HCT116 (cell line): ENCODE measurements at regions not wholly inside any gene's neighbourhood (a gene's known extent, or its start where the extent isn't known, plus 50 kb on each side); places are given as distances from the start of the nearest gene placed in this dataset.

Experiments used
- ATAC-seq: fragments of 200-7000 bp; cut with Tn5 transposase; 2 replicates; pipeline ENCODE4 v1.9.1; 2020; ENCODE audit warnings: mild to moderate bottlenecking, moderate library complexity
- BruUV-seq: library from RNA; stranded (reverse); fragments of 400-500 nt; replicated peaks from 2 replicates; lab custom pipeline; 2021; lab: Mats Ljungman, UMichigan
- CTCF ChIA-PET: fragments of 300-600 bp; sonication (Branson Sonifier 250); formaldehyde crosslinking; loops from one replicate; lab custom pipeline; 2021; ENCODE audit warnings: antibody characterized with exemption; lab: Charles Lee
- POLR2A ChIA-PET: fragments of 300-600, 350-600 bp; sonication (Branson Sonifier 250); formaldehyde crosslinking; loops from one replicate; lab custom pipeline; 2021; ENCODE audit warnings: antibody characterized with exemption; lab: Charles Lee
- RAD21 ChIA-PET, 2 experiments: fragments of 300-600 bp; sonication (Branson Sonifier 250); formaldehyde crosslinking; loops; one replicate each; lab custom pipeline; 2023; ENCODE audit warnings: low total read pairs in 2 of 2; ENCODE audit not compliant: uncharacterized antibody in 2 of 2, unreplicated experiment in 2 of 2, low non-redundant PET in 1 of 2; lab: Charles Lee
- DNase-seq: peaks from one replicate; pipeline ENCODE4 v3.0.0-alpha.2; 2010; ENCODE audit warnings: low read depth, low spot score
- H2AFZ ChIP-seq: fragments of 200-600 bp; shearing (Covaris generic), sonication (generic); 2 replicates; pipeline ENCODE4 v1.6.1; 2017; ENCODE audit warnings: low read depth, mixed run types, mixed read lengths, antibody characterized with exemption, low read length; ENCODE audit not compliant: poor library complexity, severe bottlenecking
- H3K27ac ChIP-seq: 2 replicates; pipeline ENCODE4 v1.5.1; 2012; ENCODE audit warnings: low read depth, low read length
- H3K27me3 ChIP-seq: fragments of 200-600 bp; sonication (generic); 2 replicates; pipeline ENCODE4 v1.6.1; 2016; ENCODE audit warnings: mixed run types, low read length, mixed read lengths; ENCODE audit not compliant: insufficient read depth
- H3K36me3 ChIP-seq, 2 experiments: fragments of 200-500 bp in 1 of 2; fragments of 200-600 bp in 1 of 2; sonication (Bioruptor generic) in 1 of 2; sonication (generic) in 1 of 2; 2 replicates each; pipeline versions ENCODE4 v1.5.1 to v1.6.1; 2014 to 2016; ENCODE audit warnings: low read length in 2 of 2, inconsistent platforms in 1 of 2, mixed read lengths in 1 of 2, mixed run types in 1 of 2; ENCODE audit not compliant: insufficient read depth in 2 of 2, control insufficient read depth in 1 of 2
- H3K4me1 ChIP-seq, 2 experiments: fragments of 200-600 bp in 1 of 2; sonication (generic) in 1 of 2; 2 replicates each; pipeline versions ENCODE4 v1.5.1 to v1.6.1; 2012 to 2017; ENCODE audit warnings: low read length in 2 of 2, inconsistent platforms in 1 of 2, mild to moderate bottlenecking in 1 of 2, mixed read lengths in 1 of 2, mixed run types in 1 of 2, moderate library complexity in 1 of 2; ENCODE audit not compliant: insufficient read depth in 2 of 2, control insufficient read depth in 1 of 2
- H3K4me2 ChIP-seq: fragments of 200-600 bp; sonication (generic); 2 replicates; pipeline ENCODE4 v1.6.1; 2017; ENCODE audit warnings: mixed run types, low read length, mixed read lengths
- H3K4me3 ChIP-seq, 2 experiments: fragments of 200-600 bp in 1 of 2; sonication (generic) in 1 of 2; replicated peaks in 1 of 2; 2 replicates each; pipeline ENCODE4 v1.5.1; 2011 to 2016; ENCODE audit warnings: low read length in 2 of 2, control low read depth in 1 of 2, low read depth in 1 of 2, mild to moderate bottlenecking in 1 of 2, mixed read lengths in 1 of 2, mixed run types in 1 of 2
- H3K79me2 ChIP-seq: fragments of 200-600 bp; sonication (generic); 2 replicates; pipeline ENCODE4 v1.6.1; 2017; ENCODE audit warnings: mild to moderate bottlenecking, mixed run types, low read length, moderate library complexity, mixed read lengths; ENCODE audit not compliant: insufficient read depth
- H3K9ac ChIP-seq: fragments of 200-600 bp; sonication (generic); 2 replicates; pipeline ENCODE4 v1.6.1; 2016; ENCODE audit warnings: low read length, mixed read lengths
- H3K9me2 ChIP-seq: fragments of 200-600 bp; sonication (generic), shearing (Covaris generic); 2 replicates; pipeline ENCODE4 v1.6.1; 2017; ENCODE audit warnings: mixed run types, mild to moderate bottlenecking, moderate library complexity; ENCODE audit not compliant: insufficient read depth
- H3K9me3 ChIP-seq, 2 experiments: fragments of 200-500 bp in 1 of 2; fragments of 200-600 bp in 1 of 2; sonication (Bioruptor generic) in 1 of 2; sonication (generic) in 1 of 2; 2 replicates each; pipeline ENCODE4 v1.6.1; 2014 to 2017; ENCODE audit warnings: low read length in 2 of 2, mixed read lengths in 2 of 2, inconsistent platforms in 1 of 2, low read depth in 1 of 2, mild to moderate bottlenecking in 1 of 2, mixed run types in 1 of 2, moderate library complexity in 1 of 2; ENCODE audit not compliant: control insufficient read depth in 1 of 2, insufficient read depth in 1 of 2
- H4K20me1 ChIP-seq: fragments of 200-600 bp; sonication (generic), shearing (Covaris generic); 2 replicates; pipeline ENCODE4 v1.6.1; 2017; ENCODE audit warnings: mixed run types, mild to moderate bottlenecking, moderate library complexity; ENCODE audit not compliant: insufficient read depth
- ATF3 ChIP-seq: IDR thresholded peaks from 2 replicates; pipeline ENCODE4 v1.6.1; 2012
- CBX3 ChIP-seq: IDR thresholded peaks from 2 replicates; pipeline ENCODE4 v1.6.1; 2012; ENCODE audit warnings: low read depth
- CTCF ChIP-seq, 3 experiments: fragments of 200-600 bp in 1 of 3; sonication (generic) in 1 of 3; IDR thresholded peaks in 2 of 3; conservative IDR thresholded peaks in 1 of 3; 2 replicates each; pipeline ENCODE4 v1.5.1; 2012 to 2017; ENCODE audit warnings: low read depth in 2 of 3, low read length in 2 of 3, antibody characterized with exemption in 1 of 3, borderline replicate concordance in 1 of 3, control low read depth in 1 of 3, mild to moderate bottlenecking in 1 of 3, mixed read lengths in 1 of 3, mixed run types in 1 of 3, moderate library complexity in 1 of 3; ENCODE audit not compliant: insufficient read depth in 1 of 3
- ELF1 ChIP-seq: IDR thresholded peaks from 2 replicates; pipeline ENCODE4 v1.6.1; 2012; ENCODE audit warnings: low read depth, borderline replicate concordance
- EZH2phosphoT487 ChIP-seq: fragments of 200-600 bp; IDR thresholded peaks from 2 replicates; pipeline ENCODE4 v1.6.1; 2018; ENCODE audit warnings: antibody characterized with exemption, borderline replicate concordance
- JUND ChIP-seq: IDR thresholded peaks from 2 replicates; pipeline ENCODE4 v1.6.1; 2012
- MAX ChIP-seq: IDR thresholded peaks from 2 replicates; pipeline ENCODE4 v1.6.1; 2012
- REST ChIP-seq: IDR thresholded peaks from 2 replicates; pipeline ENCODE4 v1.6.1; 2012; ENCODE audit warnings: low read depth
- SP1 ChIP-seq: IDR thresholded peaks from 2 replicates; pipeline ENCODE4 v1.6.1; 2012; ENCODE audit warnings: low read depth
- SRF ChIP-seq: IDR thresholded peaks from 2 replicates; pipeline ENCODE4 v1.6.1; 2012; ENCODE audit warnings: low read depth
- YY1 ChIP-seq: IDR thresholded peaks from 2 replicates; pipeline ENCODE4 v1.6.1; 2011; ENCODE audit warnings: low read length, low read depth, moderate library complexity, mild to moderate bottlenecking; ENCODE audit not compliant: insufficient replicate concordance; ENCODE audit errors: extremely low read depth
- ZBTB33 ChIP-seq: IDR thresholded peaks from 2 replicates; pipeline ENCODE4 v1.6.1; 2011; ENCODE audit warnings: mild to moderate bottlenecking, low read length, moderate library complexity; ENCODE audit not compliant: insufficient replicate concordance; ENCODE audit errors: extremely low read depth
- intact Hi-C: fragments of 100-400 bp; cut with micrococcal nuclease; formaldehyde crosslinking; loops from 2 replicates; pipeline ENCODE4 v1.10.0; 2022

GRCh38 chr11:128105511-128105910 lies 481.8 kb downstream of the ETS1 start:
- POLR2A ChIA-PET, result no interaction called here
- no peaks in the 10 kb centered on the region for H3K79me2 ChIP-seq
- intact Hi-C loops, result no loop called here
- no peak overlapping the region for H3K9ac ChIP-seq
- BruUV-seq, result no TSS peak
- CTCF ChIA-PET, result no interaction called here
- H3K4me1 ChIP-seq, result no peaks in the 10 kb centered on the region
- H3K9me3 ChIP-seq, result no peaks in the 10 kb centered on the region
- H3K36me3 ChIP-seq, result no peaks in the 10 kb centered on the region
- no peaks in the 10 kb centered on the region for H3K9me2 ChIP-seq
- no peak overlapping the region for H3K27ac ChIP-seq
- no peaks in the 10 kb centered on the region for H4K20me1 ChIP-seq
- TF ChIP-seq EZH2phosphoT487 (no peak), SRF (no peak), ZBTB33 (no peak), SP1 (no peak), JUND (no peak)
- no peak overlapping the region for H3K4me3 ChIP-seq
- H3K27me3 ChIP-seq, result 0 out of 2 replicates have a peak, but pooled peaks cover 5% of the 10 kb centered on the region
- ATAC-seq, result no peak
- RAD21 ChIA-PET, result no interaction called here
- H2AFZ ChIP-seq, result no peak overlapping the region
- H3K4me2 ChIP-seq, result no peak overlapping the region
- DNase-seq, result no peak

- Histone ChIP-seq H3K9me3 (no peaks in the 10 kb centered on the region), H3K4me1 (no peaks in the 10 kb centered on the region), H3K27ac (no peak overlapping the region), H3K4me3 (no peak overlapping the region), H3K9me2 (no peaks in the 10 kb centered on the region), H3K36me3 (no peaks in the 10 kb centered on the region), H2AFZ (no peak overlapping the region), H3K27me3 (0 out of 2 replicates have a peak, but pooled peaks cover 5% of the 10 kb centered on the region), H3K4me2 (no peak overlapping the region), H3K79me2 (no peaks in the 10 kb centered on the region), H3K9ac (no peak overlapping the region), H4K20me1 (no peaks in the 10 kb centered on the region)
- POLR2A ChIA-PET, result no interaction called here
- CTCF ChIA-PET, result no interaction called here
- no TSS peak for BruUV-seq
- intact Hi-C loops, result no loop called here
- RAD21 ChIA-PET, result no interaction called here
- ATAC-seq, result no peak
- no peak for DNase-seq
- TF ChIP-seq CTCF (IDR thresholded peaks at IDR 0.05 in 2 of 3, conservative IDR thresholded peaks at IDR 0.05 in 1 of 3; ENCODE audit: borderline replicate concordance in 1 of 3, insufficient read depth in 1 of 3, low read depth in 2 of 3, low read length in 2 of 3) (no peak), ATF3 (no peak), ELF1 (no peak), MAX (no peak), CBX3 (no peak), YY1 (no peak), REST (no peak)
These were observed 484.0 kb downstream of the ETS1 start for GRCh38 chr11:128103278-128103873.
